PFSK-1 (cell line): ENCODE measurements at regions not wholly inside any gene's neighbourhood (a gene's known extent, or its start where the extent isn't known, plus 50 kb on each side); places are given as distances from the start of the nearest gene placed in this dataset.

Source experiments
- FOXP2 ChIP-seq: optimal IDR thresholded peaks from 2 replicates; pipeline ENCODE3; 2011; ENCODE audit warnings: borderline replicate concordance, control low read depth, inconsistent platforms; ENCODE audit not compliant: insufficient read depth; ENCODE audit errors: extremely low read length, extremely low read depth
- POLR2AphosphoS5 ChIP-seq: IDR thresholded peaks from 2 replicates; pipeline ENCODE4 v1.6.1; 2012; ENCODE audit warnings: low read depth, mild to moderate bottlenecking, control low read depth, low read length, moderate library complexity
- REST ChIP-seq, 2 experiments: IDR thresholded peaks; 2 replicates each; pipeline versions ENCODE4 v1.6.1 to v1.8.0; 2011 to 2012; ENCODE audit warnings: low read depth in 2 of 2, low read length in 2 of 2, control low read depth in 1 of 2, inconsistent platforms in 1 of 2, mild to moderate bottlenecking in 1 of 2, moderate library complexity in 1 of 2; ENCODE audit not compliant: insufficient read depth in 1 of 2
- SIN3A ChIP-seq: IDR thresholded peaks from 2 replicates; pipeline ENCODE4 v1.6.1; 2012; ENCODE audit warnings: mild to moderate bottlenecking, low read length, moderate library complexity, borderline replicate concordance; ENCODE audit not compliant: insufficient read depth
- TAF1 ChIP-seq: IDR thresholded peaks from 2 replicates; pipeline ENCODE4 v1.6.1; 2012; ENCODE audit warnings: low read length, control low read depth, borderline replicate concordance; ENCODE audit not compliant: insufficient read depth

- no peak for TF ChIP-seq TAF1
- TF ChIP-seq FOXP2 = no peak
- no peak for TF ChIP-seq SIN3A
- TF ChIP-seq POLR2AphosphoS5 = no peak
- TF ChIP-seq REST (IDR thresholded peaks at IDR 0.05; ENCODE audit: insufficient read depth in 1 of 2, low read depth in 2 of 2, low read length in 2 of 2) = no peak
Observed at GRCh38 chr3:124053871-124054270, 61.9 kb upstream of the ROPN1 start.

GRCh38 chr3:124056846-124057245 lies 64.9 kb upstream of the ROPN1 start:
- TF ChIP-seq POLR2AphosphoS5 = no peak
- TF ChIP-seq TAF1 = no peak
- TF ChIP-seq FOXP2 = no peak
- TF ChIP-seq SIN3A = no peak
- no peak for TF ChIP-seq REST (IDR thresholded peaks at IDR 0.05; ENCODE audit: insufficient read depth in 1 of 2, low read depth in 2 of 2, low read length in 2 of 2)

- TF ChIP-seq POLR2AphosphoS5 (no peak), FOXP2 (no peak), SIN3A (no peak), REST (IDR thresholded peaks at IDR 0.05; ENCODE audit: insufficient read depth in 1 of 2, low read depth in 2 of 2, low read length in 2 of 2) (no peak), TAF1 (no peak)
Observed at GRCh38 chr3:124057420-124057819, 65.5 kb upstream of the ROPN1 start.

- TF ChIP-seq FOXP2 (no peak), SIN3A (no peak), TAF1 (no peak), POLR2AphosphoS5 (no peak), REST (IDR thresholded peaks at IDR 0.05; ENCODE audit: insufficient read depth in 1 of 2, low read depth in 2 of 2, low read length in 2 of 2) (no peak)
Observed at GRCh38 chr3:124059580-124059979, 67.7 kb upstream of the ROPN1 start.

GRCh38 chr3:124063197-124063909 lies 71.4 kb upstream of the ROPN1 start:
- TF ChIP-seq SIN3A (no peak), POLR2AphosphoS5 (no peak), REST (IDR thresholded peaks at IDR 0.05; ENCODE audit: insufficient read depth in 1 of 2, low read depth in 2 of 2, low read length in 2 of 2) (no peak), FOXP2 (no peak), TAF1 (no peak)
